ENCODE measurements at regions not wholly inside any gene's neighbourhood (a gene's known extent, or its start where the extent isn't known, plus 50 kb on each side); places are given as distances from the start of the nearest gene placed in this dataset.

DNA sequence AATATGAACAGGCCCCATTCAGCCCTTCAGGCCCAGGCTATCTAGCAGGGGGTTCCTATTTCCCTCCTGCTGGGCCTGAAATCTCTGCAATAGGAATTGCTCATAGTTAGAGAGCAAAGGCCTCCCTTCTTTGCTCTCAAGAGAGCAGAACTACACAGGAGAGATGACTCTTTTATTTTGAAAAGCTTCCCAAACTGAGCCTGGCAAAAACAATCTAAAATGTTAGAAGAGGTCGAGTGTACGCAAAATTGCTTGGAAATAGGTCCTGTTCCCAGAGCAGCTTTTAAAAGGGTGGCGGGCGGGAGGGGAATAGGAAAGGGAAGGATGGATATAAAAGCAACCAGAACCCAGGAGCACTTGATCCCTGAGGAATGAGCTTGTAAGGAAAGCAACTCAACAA is 68.4 kb upstream of the APCDD1 start:
- Mint-ChIP-seq H3K4me3 (no peak overlapping the region), H3K27me3 (ENCODE audit: insufficient read depth) (no peaks in the 10 kb centered on the region), H3K36me3 (ENCODE audit: low read depth) (no peaks in the 10 kb centered on the region), H3K9me3 (no peaks in the 10 kb centered on the region), H3K27ac (no peak overlapping the region), H3K4me1 (ENCODE audit: low read depth) (peaks cover 35% of the 10 kb centered on the region)
- DNase-seq = no peak
- TF ChIP-seq, protein P1, sequence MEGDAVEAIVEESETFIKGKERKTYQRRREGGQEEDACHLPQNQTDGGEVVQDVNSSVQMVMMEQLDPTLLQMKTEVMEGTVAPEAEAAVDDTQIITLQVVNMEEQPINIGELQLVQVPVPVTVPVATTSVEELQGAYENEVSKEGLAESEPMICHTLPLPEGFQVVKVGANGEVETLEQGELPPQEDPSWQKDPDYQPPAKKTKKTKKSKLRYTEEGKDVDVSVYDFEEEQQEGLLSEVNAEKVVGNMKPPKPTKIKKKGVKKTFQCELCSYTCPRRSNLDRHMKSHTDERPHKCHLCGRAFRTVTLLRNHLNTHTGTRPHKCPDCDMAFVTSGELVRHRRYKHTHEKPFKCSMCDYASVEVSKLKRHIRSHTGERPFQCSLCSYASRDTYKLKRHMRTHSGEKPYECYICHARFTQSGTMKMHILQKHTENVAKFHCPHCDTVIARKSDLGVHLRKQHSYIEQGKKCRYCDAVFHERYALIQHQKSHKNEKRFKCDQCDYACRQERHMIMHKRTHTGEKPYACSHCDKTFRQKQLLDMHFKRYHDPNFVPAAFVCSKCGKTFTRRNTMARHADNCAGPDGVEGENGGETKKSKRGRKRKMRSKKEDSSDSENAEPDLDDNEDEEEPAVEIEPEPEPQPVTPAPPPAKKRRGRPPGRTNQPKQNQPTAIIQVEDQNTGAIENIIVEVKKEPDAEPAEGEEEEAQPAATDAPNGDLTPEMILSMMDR (IDR thresholded peaks at IDR 0.05) = no peak

DNA sequence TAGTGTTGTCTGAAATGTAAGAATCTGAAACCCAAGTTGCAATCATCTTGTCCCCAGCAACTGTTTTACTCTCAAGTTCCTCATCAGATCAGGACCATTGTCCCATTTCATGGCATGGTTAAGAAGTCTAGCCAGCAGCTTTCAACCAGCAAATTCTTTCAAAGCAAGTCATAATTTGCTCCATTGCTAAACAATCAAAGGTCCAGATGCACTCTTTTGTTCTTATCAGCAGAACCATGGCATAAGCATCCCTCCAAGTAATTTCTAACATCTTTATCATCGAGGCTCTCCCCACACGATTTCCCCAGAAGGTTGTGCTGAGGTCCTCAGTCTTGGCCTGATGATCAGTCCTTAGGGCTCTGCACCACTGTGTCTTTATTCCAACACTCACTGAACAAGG is 67.5 kb upstream of the APCDD1 start:
- Mint-ChIP-seq H3K9me3 (no peaks in the 10 kb centered on the region), H3K27me3 (ENCODE audit: insufficient read depth) (no peaks in the 10 kb centered on the region), H3K27ac (no peak overlapping the region), H3K36me3 (ENCODE audit: low read depth) (no peaks in the 10 kb centered on the region), H3K4me1 (ENCODE audit: low read depth) (peaks cover 26% of the 10 kb centered on the region), H3K4me3 (no peak overlapping the region)
- no peak for DNase-seq
- TF ChIP-seq, protein P1 (IDR thresholded peaks at IDR 0.05) = no peak

DNA sequence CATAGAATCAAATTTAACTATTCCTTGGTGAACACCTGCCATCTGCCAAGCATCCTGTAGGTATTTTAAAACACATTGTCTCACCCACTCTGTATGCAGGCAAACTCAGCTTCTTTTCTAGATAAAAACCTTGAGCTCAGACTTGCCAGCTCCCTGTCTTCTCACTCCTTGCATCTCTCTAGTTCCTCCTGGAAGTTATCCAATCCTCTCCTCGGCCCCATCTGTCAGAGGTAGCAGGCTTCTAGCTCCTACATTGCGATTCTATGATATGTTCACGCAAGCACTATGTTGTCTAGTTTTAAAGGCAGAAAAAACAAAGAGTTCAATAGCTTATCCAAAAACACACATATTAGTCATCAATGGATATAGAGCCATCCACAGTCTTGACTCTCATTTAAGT is 67.0 kb upstream of the APCDD1 start:
- Mint-ChIP-seq H3K9me3 (no peaks in the 10 kb centered on the region), H3K4me3 (no peak overlapping the region), H3K27me3 (ENCODE audit: insufficient read depth) (no peaks in the 10 kb centered on the region)

DNA sequence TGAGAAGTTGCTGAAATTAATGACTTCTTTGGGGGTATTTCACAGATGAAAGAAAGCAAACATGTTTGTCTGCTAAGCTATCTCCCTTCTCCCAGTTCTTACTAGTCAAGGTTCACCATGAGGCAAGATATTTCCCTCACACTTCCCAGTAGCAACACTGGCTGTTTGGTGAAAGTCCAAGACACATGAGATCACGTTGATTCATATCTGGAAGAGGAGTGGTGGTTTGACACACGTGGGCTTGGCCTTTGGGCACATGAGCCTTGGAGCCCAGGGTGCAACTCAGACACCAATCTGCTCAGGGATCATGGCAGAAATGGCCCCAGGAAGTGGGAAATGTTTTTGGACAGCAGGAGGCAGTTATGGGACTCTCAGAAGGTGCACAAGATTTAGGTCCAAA is 66.1 kb upstream of the APCDD1 start:
- no peak overlapping the region for H3K27ac Mint-ChIP-seq
- H3K27me3 Mint-ChIP-seq (ENCODE audit: insufficient read depth) = no peaks in the 10 kb centered on the region; the same call in 1 of the 2 replicates
- H3K4me1 Mint-ChIP-seq (ENCODE audit: low read depth) = peaks cover 16% of the 10 kb centered on the region
- no peaks in the 10 kb centered on the region for H3K36me3 Mint-ChIP-seq (ENCODE audit: low read depth)
- no peaks in the 10 kb centered on the region for H3K9me3 Mint-ChIP-seq
- DNase-seq = no peak
- no peak overlapping the region for H3K4me3 Mint-ChIP-seq
- TF ChIP-seq, protein P1 (IDR thresholded peaks at IDR 0.05) = no peak

More for the DNA sequence above, 67.0 kb upstream of the APCDD1 start:
- H3K27ac Mint-ChIP-seq = no peak overlapping the region
- TF ChIP-seq, protein P1 (IDR thresholded peaks at IDR 0.05) = no peak
- peaks cover 22% of the 10 kb centered on the region for H3K4me1 Mint-ChIP-seq (ENCODE audit: low read depth)
- H3K36me3 Mint-ChIP-seq (ENCODE audit: low read depth) = no peaks in the 10 kb centered on the region
- no peak for DNase-seq

DNA sequence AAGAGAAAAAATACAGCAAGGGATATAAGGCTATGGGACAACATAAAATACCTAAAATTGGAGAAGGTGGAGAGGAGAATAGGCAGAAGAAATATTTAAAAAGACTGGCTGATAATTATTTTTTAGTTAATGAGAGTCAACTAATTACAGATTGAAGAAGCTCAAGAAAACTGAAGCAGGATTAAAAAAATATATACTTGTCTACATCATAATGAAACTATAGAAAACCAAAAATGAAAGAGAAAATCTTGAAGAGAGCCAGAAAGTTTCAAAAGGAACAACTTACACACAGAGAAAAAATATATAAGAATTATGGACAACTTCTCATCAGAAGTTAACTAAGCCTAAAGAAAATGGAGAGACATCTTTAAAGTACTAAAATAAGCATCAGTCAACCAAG is 62.9 kb upstream of the APCDD1 start:
- H3K36me3 Mint-ChIP-seq (ENCODE audit: low read depth) = no peaks in the 10 kb centered on the region
- H3K4me3 Mint-ChIP-seq = no peak overlapping the region
- H3K9me3 Mint-ChIP-seq = no peaks in the 10 kb centered on the region
- H3K27ac Mint-ChIP-seq = no peak overlapping the region
- no peaks in the 10 kb centered on the region; the same call in 1 of the 2 replicates for H3K27me3 Mint-ChIP-seq (ENCODE audit: insufficient read depth)
- H3K4me1 Mint-ChIP-seq (ENCODE audit: low read depth) = peaks cover 13% of the 10 kb centered on the region
- TF ChIP-seq, protein P1 (IDR thresholded peaks at IDR 0.05) = no peak
- DNase-seq = no peak

DNA sequence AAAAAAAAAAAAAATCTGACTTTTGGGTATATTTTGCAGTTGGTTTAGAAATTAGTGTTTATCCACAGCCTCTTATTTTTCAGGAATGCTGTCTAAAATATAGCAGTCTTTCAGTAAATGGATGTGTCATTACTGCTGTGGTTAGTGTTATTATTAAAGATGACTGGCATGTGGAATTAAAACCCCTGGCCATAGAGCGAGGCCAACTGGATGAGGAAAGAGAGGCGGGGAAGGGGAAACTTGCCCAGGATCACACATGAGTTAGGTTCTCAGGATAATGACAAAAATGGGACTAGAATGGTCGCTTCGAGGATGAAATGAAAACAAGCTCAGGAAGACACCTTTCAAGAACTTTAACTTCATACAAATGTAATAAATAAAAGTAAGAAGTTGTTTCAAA is 57.4 kb upstream of the APCDD1 start:
- H3K4me1 Mint-ChIP-seq (ENCODE audit: low read depth) = peaks cover 15% of the 10 kb centered on the region
- H3K27ac Mint-ChIP-seq = no peak overlapping the region
- no peaks in the 10 kb centered on the region for H3K9me3 Mint-ChIP-seq
- H3K36me3 Mint-ChIP-seq (ENCODE audit: low read depth) = no peaks in the 10 kb centered on the region
- DNase-seq = no peak
- peaks cover 2% of the 10 kb centered on the region; the same call in 1 of the 2 replicates for H3K27me3 Mint-ChIP-seq (ENCODE audit: insufficient read depth)
- H3K4me3 Mint-ChIP-seq = no peak overlapping the region
- TF ChIP-seq, protein P1 (IDR thresholded peaks at IDR 0.05) = no peak
